GM12875 (cell line): ENCODE measurements at regions not wholly inside any gene's neighbourhood (a gene's known extent, or its start where the extent isn't known, plus 50 kb on each side); places are given as distances from the start of the nearest gene placed in this dataset.

ENCODE experiments used
- H3K4me3 ChIP-seq: one replicate; pipeline ENCODE4 v1.5.1; 2011; ENCODE audit warnings: low read depth, low read length, control low read depth
- CTCF ChIP-seq: IDR thresholded peaks from 2 replicates; pipeline ENCODE4 v1.5.1; 2011; ENCODE audit warnings: low read depth, mild to moderate bottlenecking, control low read depth, inconsistent platforms, low read length, moderate library complexity, borderline replicate concordance; ENCODE audit not compliant: insufficient read depth

GRCh38 chr10:62502995-62503613 is 128.9 kb downstream of the ZNF365 start:
- H3K4me3 ChIP-seq, result no peak overlapping the region
- no peak for TF ChIP-seq CTCF

- no peak for TF ChIP-seq CTCF
- H3K4me3 ChIP-seq, result no peak overlapping the region
Measured at GRCh38 chr10:62503872-62504271, 129.7 kb downstream of the ZNF365 start.

GRCh38 chr10:62506371-62506770 is 132.2 kb downstream of the ZNF365 start:
- no peak overlapping the region for H3K4me3 ChIP-seq
- TF ChIP-seq CTCF, result no peak

GRCh38 chr10:62511238-62511637 is 137.1 kb downstream of the ZNF365 start:
- no peak for TF ChIP-seq CTCF
- no peak overlapping the region for H3K4me3 ChIP-seq

GRCh38 chr10:62511656-62512055 is 137.5 kb downstream of the ZNF365 start:
- H3K4me3 ChIP-seq, result no peak overlapping the region
- no peak for TF ChIP-seq CTCF

GRCh38 chr10:62512732-62513475 is 138.7 kb downstream of the ZNF365 start:
- no peak for TF ChIP-seq CTCF
- no peak overlapping the region for H3K4me3 ChIP-seq
